Fibroblast of skin of left biceps (primary cell): ENCODE measurements at regions not wholly inside any gene's neighbourhood (a gene's known extent, or its start where the extent isn't known, plus 50 kb on each side); places are given as distances from the start of the nearest gene placed in this dataset.
A peak's percentile ranks its signal among the peaks of the same experiment; 100 is the strongest.
"Not testable (repeated sequence)": the region's sequence is repeated elsewhere in the genome, so short reads cannot be mapped to it uniquely, and the experiment has no call there.

Experiments used
- DNase-seq, 2 experiments: peaks; one replicate each; pipeline ENCODE4 v3.0.0-alpha.2; 2013; ENCODE audit warnings: low read depth in 2 of 2

GRCh38 chr9:24351258-24351657 lies 194.4 kb downstream of the IZUMO3 start:
- DNase-seq = no peak

GRCh38 chr9:24342457-24342856 lies 203.2 kb downstream of the IZUMO3 start:
- no peak for DNase-seq

- DNase-seq = no peak
Measured at GRCh38 chr9:24333629-24334028, 212.1 kb downstream of the IZUMO3 start.

- DNase-seq = no peak
Measured at GRCh38 chr9:24298912-24299311, 246.8 kb downstream of the IZUMO3 start.

- DNase-seq = no peak
Measured at GRCh38 chr9:24297931-24298330, 247.8 kb downstream of the IZUMO3 start.

- DNase-seq = no peak
Measured at GRCh38 chr9:24296124-24296523, 249.6 kb downstream of the IZUMO3 start.

- no peak for DNase-seq
Measured at GRCh38 chr9:24293386-24293785, 252.3 kb downstream of the IZUMO3 start.

- DNase-seq = no peak
Measured at GRCh38 chr9:24286761-24287160, 258.9 kb downstream of the IZUMO3 start.

GRCh38 chr9:24258626-24259025 lies 287.1 kb downstream of the IZUMO3 start:
- DNase-seq = no peak

- DNase-seq = peak; percentile 12 to 24
Measured at GRCh38 chr9:24257726-24258125, 288.0 kb downstream of the IZUMO3 start.

- DNase-seq = no peak
Measured at GRCh38 chr9:24245988-24246387, 299.7 kb downstream of the IZUMO3 start.

GRCh38 chr9:24242576-24242975 lies 303.1 kb downstream of the IZUMO3 start:
- no peak for DNase-seq

- no peak for DNase-seq
Measured at GRCh38 chr9:24218656-24219055, 327.0 kb downstream of the IZUMO3 start.

GRCh38 chr9:24210641-24211040 lies 335.1 kb downstream of the IZUMO3 start:
- no peak for DNase-seq

GRCh38 chr9:24189986-24190385 lies 355.7 kb downstream of the IZUMO3 start:
- DNase-seq = no peak

GRCh38 chr9:24180572-24180971 lies 354.5 kb upstream of the ELAVL2 start:
- DNase-seq = not testable (repeated sequence)

- DNase-seq = no peak
Measured at GRCh38 chr9:24144796-24145195, 318.8 kb upstream of the ELAVL2 start.

GRCh38 chr9:24135072-24135471 lies 309.0 kb upstream of the ELAVL2 start:
- DNase-seq = not testable (repeated sequence)

- DNase-seq = no peak
Measured at GRCh38 chr9:24132244-24132643, 306.2 kb upstream of the ELAVL2 start.

GRCh38 chr9:24127519-24127918 lies 301.5 kb upstream of the ELAVL2 start:
- no peak for DNase-seq

- no peak for DNase-seq
Measured at GRCh38 chr9:24118190-24118589, 292.1 kb upstream of the ELAVL2 start.

GRCh38 chr9:24096756-24097155 lies 270.7 kb upstream of the ELAVL2 start:
- no peak for DNase-seq

- no peak for DNase-seq
Measured at GRCh38 chr9:24095246-24095645, 269.2 kb upstream of the ELAVL2 start.

GRCh38 chr9:24090566-24090965 lies 264.5 kb upstream of the ELAVL2 start:
- DNase-seq = no peak

GRCh38 chr9:24073666-24074065 lies 247.6 kb upstream of the ELAVL2 start:
- DNase-seq = no peak
